ENCODE measurements at regions not wholly inside any gene's neighbourhood (a gene's known extent, or its start where the extent isn't known, plus 50 kb on each side); places are given as distances from the start of the nearest gene placed in this dataset.

- Histone ChIP-seq H3K4me3 (ENCODE audit: low read depth in 2 of 2, low read length in 2 of 2) (no peak overlapping the region), H3K4me1 (ENCODE audit: control insufficient read depth, insufficient read depth, low read length) (no peaks in the 10 kb centered on the region), H3K27me3 (ENCODE audit: control insufficient read depth, insufficient read depth, low read length) (peaks cover 7% of the 10 kb centered on the region; the same call in 1 of the 2 replicates), H3K36me3 (ENCODE audit: control insufficient read depth, insufficient read depth, low read length) (no peaks in the 10 kb centered on the region), H3K27ac (ENCODE audit: low read length) (no peak overlapping the region), H3K9me3 (ENCODE audit: control insufficient read depth, insufficient read depth, low read depth, low read length) (no peaks in the 10 kb centered on the region)
- CTCF ChIA-PET: no interaction called here
- in situ Hi-C loops (cut with HindIII; ENCODE audit: low pct_unique_long_range_greater_than_20kb, low sequenced_read_pairs) (no loop called here), intact Hi-C loops (cut with micrococcal nuclease; ENCODE audit: unreplicated experiment) (no loop called here)
- BruUV-seq (replicated peaks): no TSS peak
- TF ChIP-seq REST (IDR thresholded peaks at IDR 0.05; ENCODE audit: insufficient read depth in 1 of 2, low read depth in 2 of 2, low read length in 1 of 2) (no peak), CTCF (IDR thresholded peaks at IDR 0.05) (no peak), TCF7L2 (IDR thresholded peaks at IDR 0.05; ENCODE audit: low read depth, low read length) (no peak), SIN3A (IDR thresholded peaks at IDR 0.05; ENCODE audit: borderline replicate concordance, insufficient read depth, low read depth, low read length) (no peak)
- no peak for ATAC-seq
- POLR2A ChIA-PET: no interaction called here
- DNase-seq (ENCODE audit: low read depth, low spot score): no peak
Observed at GRCh38 chr10:88205842-88206446, 342.5 kb downstream of the PTEN start.

DNA sequence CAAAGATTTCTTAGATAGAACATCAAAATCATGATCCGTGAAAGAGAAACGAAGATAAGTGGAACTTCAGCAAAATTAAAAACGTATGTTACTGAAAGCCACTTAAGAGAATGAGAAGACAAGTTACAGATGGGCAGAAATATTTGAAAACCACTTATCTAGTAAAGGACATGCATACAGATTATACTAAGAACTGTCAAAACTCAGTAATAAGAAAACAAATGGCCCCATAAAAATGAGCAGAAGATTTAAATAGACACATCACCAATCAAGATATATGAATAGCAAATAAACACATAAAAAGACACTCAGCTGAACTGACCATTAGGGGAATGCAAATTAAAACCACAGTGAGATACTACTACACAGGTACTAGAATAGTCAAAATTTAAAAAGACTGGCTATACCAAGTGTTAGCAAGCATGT lies 343.7 kb downstream of the PTEN start:
- POLR2A ChIA-PET: no interaction called here
- H3K36me3 ChIP-seq (ENCODE audit: control insufficient read depth, insufficient read depth, low read length): no peaks in the 10 kb centered on the region
- DNase-seq (ENCODE audit: low read depth, low spot score) (no peak), ATAC-seq (no peak)
- H3K4me3 ChIP-seq (ENCODE audit: low read depth in 2 of 2, low read length in 2 of 2): no peak overlapping the region
- H3K4me1 ChIP-seq (ENCODE audit: control insufficient read depth, insufficient read depth, low read length): no peaks in the 10 kb centered on the region
- H3K9me3 ChIP-seq (ENCODE audit: control insufficient read depth, insufficient read depth, low read depth, low read length): no peaks in the 10 kb centered on the region
- H3K27me3 ChIP-seq (ENCODE audit: control insufficient read depth, insufficient read depth, low read length): peaks cover 7% of the 10 kb centered on the region; the same call in 1 of the 2 replicates
- no peak overlapping the region for H3K27ac ChIP-seq (ENCODE audit: low read length)
- intact Hi-C loops (cut with micrococcal nuclease; ENCODE audit: unreplicated experiment) (no loop called here), in situ Hi-C loops (cut with HindIII; ENCODE audit: low pct_unique_long_range_greater_than_20kb, low sequenced_read_pairs) (no loop called here)
- CTCF ChIA-PET: no interaction called here
- TF ChIP-seq SIN3A (IDR thresholded peaks at IDR 0.05; ENCODE audit: borderline replicate concordance, insufficient read depth, low read depth, low read length) (no peak), POLR2AphosphoS5 (IDR thresholded peaks at IDR 0.05; ENCODE audit: low read depth, low read length) (no peak), TCF7L2 (IDR thresholded peaks at IDR 0.05; ENCODE audit: low read depth, low read length) (no peak), REST (IDR thresholded peaks at IDR 0.05; ENCODE audit: insufficient read depth in 1 of 2, low read depth in 2 of 2, low read length in 1 of 2) (no peak), CTCF (IDR thresholded peaks at IDR 0.05) (no peak)
- BruUV-seq (replicated peaks): no TSS peak

Data from Panc1 (cell line).